ENCODE measurements at regions not wholly inside any gene's neighbourhood (a gene's known extent, or its start where the extent isn't known, plus 50 kb on each side); places are given as distances from the start of the nearest gene placed in this dataset.

- Histone ChIP-seq H3K4me2 (ENCODE audit: insufficient read depth in 1 of 2, low read depth in 2 of 2, low read length in 2 of 2) (no peak overlapping the region), H4K5ac (ENCODE audit: insufficient read length, low read depth, low read length) (no peak overlapping the region), H3K4ac (replicated peaks; ENCODE audit: insufficient read length, low read depth, low read length) (no peak overlapping the region), H3K23me2 (ENCODE audit: low read depth, low read length) (no peaks in the 10 kb centered on the region), H2BK5ac (ENCODE audit: low read depth, low read length) (no peak overlapping the region), H3K23ac (ENCODE audit: insufficient read length) (no peak overlapping the region), H3K27me3 (replicated peaks in 1 of 4; ENCODE audit: control insufficient read depth in 3 of 4, extremely low read depth in 1 of 4, insufficient read depth in 3 of 4, low read length in 3 of 4) (no peaks in the 10 kb centered on the region), H3K18ac (ENCODE audit: extremely low read depth, low read length) (no peak overlapping the region), H3K14ac (ENCODE audit: insufficient read length) (no peak overlapping the region), H4K91ac (replicated peaks; ENCODE audit: insufficient read length, low read length) (no peak overlapping the region), H3K9ac (replicated peaks in 1 of 4; ENCODE audit: extremely low read depth in 1 of 4, low read depth in 3 of 4, low read length in 3 of 4) (no peak overlapping the region), H3K79me2 (ENCODE audit: control insufficient read depth in 1 of 2, insufficient read depth in 2 of 2, low read length in 2 of 2) (no peaks in the 10 kb centered on the region), H3K79me1 (ENCODE audit: low read depth, low read length) (no peaks in the 10 kb centered on the region), H2BK20ac (ENCODE audit: low read length) (no peak overlapping the region), H2BK120ac (replicated peaks; ENCODE audit: low read depth, low read length) (no peak overlapping the region), H3K9me3 (ENCODE audit: insufficient read depth in 2 of 2, low read depth in 1 of 2, low read length in 1 of 2) (no peaks in the 10 kb centered on the region), H2BK12ac (ENCODE audit: low read depth, low read length) (no peak overlapping the region), H4K8ac (ENCODE audit: extremely low read depth, insufficient read depth, low read length) (no peak overlapping the region), H3K56ac (replicated peaks; ENCODE audit: insufficient read length, low read depth, low read length) (no peak overlapping the region), H2BK15ac (ENCODE audit: low read length) (no peak overlapping the region), H3K4me1 (replicated peaks in 1 of 4; ENCODE audit: control insufficient read depth in 3 of 4, insufficient read depth in 4 of 4, low read length in 3 of 4) (peaks cover 0 to 7% (median 1%) of the 10 kb centered on the region in 4 experiments; a peak in 3 of 7 replicates), H3K27ac (ENCODE audit: low read depth, low read length) (no peak overlapping the region), H2AK5ac (ENCODE audit: low read depth, low read length) (no peak overlapping the region), H3K36me3 (ENCODE audit: control insufficient read depth in 2 of 4, insufficient read depth in 4 of 4, low read length in 3 of 4) (no peaks in the 10 kb centered on the region), H2AFZ (ENCODE audit: low read length) (no peak overlapping the region; the same call in 1 of the 2 replicates), H3K4me3 (ENCODE audit: extremely low read depth in 1 of 4, insufficient read depth in 2 of 4, low read depth in 3 of 4, low read length in 4 of 4) (no peak overlapping the region), H4K20me1 (replicated peaks in 1 of 2; ENCODE audit: control insufficient read depth in 1 of 2, insufficient read depth in 2 of 2, low read length in 2 of 2) (no peaks in the 10 kb centered on the region)
- no peak for TF ChIP-seq FOSL1 (IDR thresholded peaks at IDR 0.05; ENCODE audit: insufficient read depth, low read depth, low read length)
- TF ChIP-seq BACH1 (IDR thresholded peaks at IDR 0.05; ENCODE audit: low read length) = no peak
- no peak for TF ChIP-seq CEBPB (IDR thresholded peaks at IDR 0.05; ENCODE audit: low read depth, low read length)
- TF ChIP-seq GABPA (IDR thresholded peaks at IDR 0.05; ENCODE audit: borderline replicate concordance, insufficient read depth, low read length) = no peak
- no peak for TF ChIP-seq HDAC6 (IDR thresholded peaks at IDR 0.05; ENCODE audit: low read depth, low read length)
- TF ChIP-seq HDAC2 (IDR thresholded peaks at IDR 0.05; ENCODE audit: borderline replicate concordance in 1 of 2, low read depth in 2 of 2, low read length in 2 of 2) = no peak
- no peak for TF ChIP-seq RFX5 (IDR thresholded peaks at IDR 0.05; ENCODE audit: borderline replicate concordance, low read depth, low read length)
- no peak for TF ChIP-seq KDM4A (IDR thresholded peaks at IDR 0.05; ENCODE audit: low read depth, low read length, severe bottlenecking)
- TF ChIP-seq E2F6 (IDR thresholded peaks at IDR 0.05) = no peak
- DNase-seq (ENCODE audit: low read depth in 1 of 2, low spot score in 2 of 2) (no peak), FAIRE-seq (no peak)
- WGBS, 2 experiments (ENCODE audit: extremely low coverage in 1 of 2, insufficient coverage in 1 of 2, insufficient read length in 1 of 2, insufficient replicate concordance in 2 of 2, low coverage in 1 of 2, low lambda C conversion rate in 2 of 2, missing lambda C conversion rate in 1 of 2) = 92% methylated on average over 4 of the region's 4 CpGs; no CpG with 5 or more reads in 1 of the 2 experiments
- ChIA-PET POLR2A (ENCODE audit: partially characterized antibody) (no interaction called here), CTCF (ENCODE audit: partially characterized antibody) (no interaction called here)
Observed at GRCh38 chr5:143741421-143741820, 70.5 kb upstream of the HMHB1 start.
